ENCODE measurements at regions not wholly inside any gene's neighbourhood (a gene's known extent, or its start where the extent isn't known, plus 50 kb on each side); places are given as distances from the start of the nearest gene placed in this dataset.

DNA sequence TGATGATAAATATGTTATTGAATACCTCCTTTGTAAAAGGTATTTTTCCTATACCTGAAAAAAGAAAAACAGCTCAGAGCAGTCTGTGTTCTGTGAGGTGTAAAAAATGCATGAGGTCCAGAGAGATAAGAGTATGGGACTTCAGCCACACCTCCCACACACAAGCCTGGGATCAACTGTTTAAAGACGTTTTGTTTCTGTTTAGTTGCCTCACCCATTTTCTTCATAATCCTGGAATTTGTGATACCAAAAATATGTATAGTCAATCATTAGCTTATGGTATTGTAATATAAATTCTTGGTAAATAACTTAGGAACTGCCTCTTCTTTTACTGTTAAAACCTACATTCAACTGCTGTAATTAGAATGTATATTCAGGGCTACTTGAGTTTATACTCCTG lies 1322.9 kb upstream of the TMEFF2 start:
- no peaks in the 10 kb centered on the region for H3K9me3 ChIP-seq (ENCODE audit: control insufficient read depth, low read length)
- H3K27me3 ChIP-seq (replicated peaks; ENCODE audit: control insufficient read depth, insufficient read depth, low read length, poor library complexity, severe bottlenecking): no peaks in the 10 kb centered on the region
- no peaks in the 10 kb centered on the region for H3K36me3 ChIP-seq (ENCODE audit: control insufficient read depth, insufficient read depth, low read length)
- H3K4me3 ChIP-seq (ENCODE audit: insufficient read depth, low read depth, low read length, poor library complexity, severe bottlenecking): no peak overlapping the region
- no peak for DNase-seq
- no peaks in the 10 kb centered on the region for H3K4me1 ChIP-seq (ENCODE audit: control insufficient read depth, insufficient read depth, low read length, poor library complexity, severe bottlenecking)
- no peak overlapping the region for H3K27ac ChIP-seq (ENCODE audit: insufficient read depth, low read length, poor library complexity, severe bottlenecking)

DNA sequence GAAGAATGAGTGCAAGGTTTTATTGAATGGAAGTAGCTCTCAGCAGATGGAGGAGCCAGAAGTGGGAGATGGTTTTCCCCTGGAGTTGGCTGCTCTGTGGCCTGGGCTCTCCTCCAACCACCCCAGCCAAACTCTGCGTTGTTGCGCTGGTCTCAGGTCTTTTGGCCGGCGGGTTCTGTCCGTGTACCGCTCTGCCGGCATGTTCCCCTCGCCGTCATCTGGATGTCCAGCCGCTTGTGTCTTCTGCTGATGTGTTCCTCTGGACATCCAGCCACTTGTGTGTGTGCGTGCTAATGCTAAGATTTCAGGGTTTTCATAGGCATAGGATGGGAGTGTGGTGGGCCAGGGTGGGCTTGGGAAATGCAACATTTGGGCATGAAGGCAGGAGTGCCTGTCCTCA lies 1311.3 kb upstream of the TMEFF2 start:
- no peaks in the 10 kb centered on the region for H3K27me3 ChIP-seq (replicated peaks; ENCODE audit: control insufficient read depth, insufficient read depth, low read length, poor library complexity, severe bottlenecking)
- no peaks in the 10 kb centered on the region for H3K36me3 ChIP-seq (ENCODE audit: control insufficient read depth, insufficient read depth, low read length)
- no peak overlapping the region for H3K4me3 ChIP-seq (ENCODE audit: insufficient read depth, low read depth, low read length, poor library complexity, severe bottlenecking)
- no peaks in the 10 kb centered on the region for H3K9me3 ChIP-seq (ENCODE audit: control insufficient read depth, low read length)
- H3K4me1 ChIP-seq (ENCODE audit: control insufficient read depth, insufficient read depth, low read length, poor library complexity, severe bottlenecking): no peaks in the 10 kb centered on the region
- DNase-seq: no peak
- H3K27ac ChIP-seq (ENCODE audit: insufficient read depth, low read length, poor library complexity, severe bottlenecking): no peak overlapping the region

DNA sequence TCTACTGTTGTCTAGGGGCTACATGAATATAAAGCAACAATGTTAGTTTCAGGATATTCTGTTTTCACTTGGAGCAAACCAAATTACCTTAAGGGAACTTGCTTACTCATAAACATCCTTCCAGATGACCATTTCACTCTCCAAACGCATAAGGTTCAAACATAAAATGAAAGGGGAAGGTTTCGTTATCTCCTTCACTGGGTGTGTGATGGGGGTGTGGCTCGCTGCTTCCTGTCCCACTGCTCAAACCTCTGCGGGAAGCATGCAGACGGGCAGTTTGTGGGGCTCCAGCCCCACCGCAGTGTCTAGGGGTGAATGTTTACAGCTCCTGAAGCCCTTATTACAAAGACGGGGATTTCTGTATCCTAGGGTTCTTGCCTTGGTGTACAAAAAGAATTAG lies 1310.9 kb upstream of the TMEFF2 start:
- Histone ChIP-seq H3K27ac (ENCODE audit: insufficient read depth, low read length, poor library complexity, severe bottlenecking) (no peak overlapping the region), H3K27me3 (replicated peaks; ENCODE audit: control insufficient read depth, insufficient read depth, low read length, poor library complexity, severe bottlenecking) (no peaks in the 10 kb centered on the region), H3K4me1 (ENCODE audit: control insufficient read depth, insufficient read depth, low read length, poor library complexity, severe bottlenecking) (no peaks in the 10 kb centered on the region), H3K4me3 (ENCODE audit: insufficient read depth, low read depth, low read length, poor library complexity, severe bottlenecking) (no peak overlapping the region), H3K9me3 (ENCODE audit: control insufficient read depth, low read length) (no peaks in the 10 kb centered on the region), H3K36me3 (ENCODE audit: control insufficient read depth, insufficient read depth, low read length) (no peaks in the 10 kb centered on the region)
- no peak for DNase-seq

DNA sequence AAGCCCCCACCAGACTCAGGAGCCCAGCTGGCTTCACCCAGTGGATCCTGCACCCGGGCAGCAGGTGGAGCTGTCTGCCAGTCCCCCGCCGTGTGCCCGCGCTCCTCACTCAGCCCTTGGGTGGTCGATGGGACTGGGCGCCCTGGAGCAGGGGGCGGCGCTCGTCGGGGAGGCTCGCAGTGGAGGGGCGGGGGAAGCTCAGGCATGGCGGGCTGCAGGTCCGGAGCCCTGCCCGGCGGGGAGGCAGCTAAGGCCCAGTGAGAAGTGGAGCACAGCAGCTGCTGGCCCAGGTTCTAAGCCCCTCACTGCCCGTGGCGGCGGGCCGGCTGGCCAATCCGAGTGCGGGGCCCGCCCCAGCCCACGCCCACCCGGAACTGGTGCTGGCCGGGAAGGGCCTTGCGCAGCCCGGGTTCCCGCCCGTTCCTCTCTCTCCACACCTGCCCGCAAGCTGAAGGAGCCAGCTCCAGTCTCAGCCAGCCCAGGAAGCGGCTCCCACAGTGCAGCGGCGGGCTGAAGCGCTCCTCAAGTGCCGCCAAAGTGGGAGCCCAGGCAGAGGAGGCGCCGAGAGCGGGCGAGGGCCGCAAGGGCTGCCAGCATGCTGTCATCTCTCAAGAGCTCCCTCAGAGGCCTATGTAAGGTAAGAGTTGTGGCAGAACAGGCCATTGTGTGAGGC lies 1307.8 kb upstream of the TMEFF2 start:
- H3K27me3 ChIP-seq (replicated peaks; ENCODE audit: control insufficient read depth, insufficient read depth, low read length, poor library complexity, severe bottlenecking): no peaks in the 10 kb centered on the region
- H3K4me3 ChIP-seq (ENCODE audit: insufficient read depth, low read depth, low read length, poor library complexity, severe bottlenecking): no peak overlapping the region
- DNase-seq: peak in 1 of 3 donors; percentile 0
- no peaks in the 10 kb centered on the region for H3K4me1 ChIP-seq (ENCODE audit: control insufficient read depth, insufficient read depth, low read length, poor library complexity, severe bottlenecking)
- no peaks in the 10 kb centered on the region for H3K36me3 ChIP-seq (ENCODE audit: control insufficient read depth, insufficient read depth, low read length)
- no peak overlapping the region for H3K27ac ChIP-seq (ENCODE audit: insufficient read depth, low read length, poor library complexity, severe bottlenecking)
- H3K9me3 ChIP-seq (ENCODE audit: control insufficient read depth, low read length): no peaks in the 10 kb centered on the region

DNA sequence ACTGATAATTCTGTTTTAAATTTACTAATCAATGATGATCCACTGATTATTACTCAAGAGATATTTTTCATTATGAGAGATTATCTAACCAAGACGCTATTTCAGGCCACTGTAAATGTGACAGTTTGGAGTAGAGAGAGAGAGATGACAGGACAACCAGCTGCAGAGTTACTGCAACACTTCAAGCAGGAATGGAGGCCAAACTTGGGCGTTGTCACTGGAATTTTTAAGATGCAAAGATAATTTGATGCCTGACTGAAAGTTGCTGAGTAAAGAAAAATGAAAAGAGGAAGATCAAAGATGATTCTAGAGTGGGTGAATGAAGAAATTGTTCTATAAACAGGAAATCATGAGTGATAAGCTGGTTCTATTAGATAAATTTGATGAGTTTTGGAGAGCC lies 1302.1 kb upstream of the TMEFF2 start:
- DNase-seq: no peak
- Histone ChIP-seq H3K9me3 (ENCODE audit: control insufficient read depth, low read length) (no peaks in the 10 kb centered on the region), H3K4me1 (ENCODE audit: control insufficient read depth, insufficient read depth, low read length, poor library complexity, severe bottlenecking) (no peaks in the 10 kb centered on the region), H3K36me3 (ENCODE audit: control insufficient read depth, insufficient read depth, low read length) (no peaks in the 10 kb centered on the region), H3K4me3 (ENCODE audit: insufficient read depth, low read depth, low read length, poor library complexity, severe bottlenecking) (no peak overlapping the region), H3K27me3 (replicated peaks; ENCODE audit: control insufficient read depth, insufficient read depth, low read length, poor library complexity, severe bottlenecking) (no peaks in the 10 kb centered on the region), H3K27ac (ENCODE audit: insufficient read depth, low read length, poor library complexity, severe bottlenecking) (no peak overlapping the region)

DNA sequence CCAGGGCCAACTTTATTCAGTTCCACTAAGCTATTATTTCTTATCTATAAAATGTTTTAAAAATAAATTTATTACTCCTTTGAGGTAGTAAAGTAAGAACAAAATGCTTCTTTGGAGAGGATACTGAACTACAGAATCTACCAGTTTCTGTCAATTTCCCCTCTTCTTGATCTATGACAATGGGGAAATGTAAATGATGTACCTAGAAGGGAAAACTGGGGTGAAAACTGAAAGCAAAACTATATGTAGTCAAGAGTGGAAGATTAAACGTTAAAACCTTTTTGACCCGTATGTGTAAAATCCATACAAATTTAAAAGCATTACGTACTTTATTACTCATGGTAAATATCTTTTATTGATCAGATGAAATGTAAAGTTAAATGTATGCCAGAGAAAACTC lies 1287.8 kb upstream of the TMEFF2 start:
- Histone ChIP-seq H3K27me3 (replicated peaks; ENCODE audit: control insufficient read depth, insufficient read depth, low read length, poor library complexity, severe bottlenecking) (no peaks in the 10 kb centered on the region), H3K4me3 (ENCODE audit: insufficient read depth, low read depth, low read length, poor library complexity, severe bottlenecking) (no peak overlapping the region), H3K4me1 (ENCODE audit: control insufficient read depth, insufficient read depth, low read length, poor library complexity, severe bottlenecking) (no peaks in the 10 kb centered on the region), H3K36me3 (ENCODE audit: control insufficient read depth, insufficient read depth, low read length) (no peaks in the 10 kb centered on the region), H3K27ac (ENCODE audit: insufficient read depth, low read length, poor library complexity, severe bottlenecking) (no peak overlapping the region), H3K9me3 (ENCODE audit: control insufficient read depth, low read length) (no peaks in the 10 kb centered on the region)
- no peak for DNase-seq

DNA sequence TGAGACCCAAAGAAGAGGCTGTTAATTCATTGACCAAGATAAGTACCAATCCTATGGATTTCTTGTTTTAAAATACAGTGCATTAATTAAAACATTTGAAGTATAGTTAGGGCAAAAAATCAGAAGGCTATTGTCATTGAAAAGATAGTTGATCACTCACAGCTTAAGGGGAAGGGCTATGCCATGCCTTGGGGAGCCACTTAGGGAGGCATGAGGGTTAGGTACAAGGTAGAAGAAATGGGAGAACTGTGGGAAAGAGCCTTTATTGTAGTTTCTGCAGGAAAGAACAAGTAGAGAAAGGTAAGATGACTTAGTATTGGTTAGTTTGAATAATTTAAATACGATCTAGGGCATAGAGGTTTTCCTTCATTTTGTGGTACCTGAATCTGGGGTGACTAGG lies 1285.5 kb upstream of the TMEFF2 start:
- DNase-seq: no peak
- no peaks in the 10 kb centered on the region for H3K9me3 ChIP-seq (ENCODE audit: control insufficient read depth, low read length)
- no peaks in the 10 kb centered on the region for H3K4me1 ChIP-seq (ENCODE audit: control insufficient read depth, insufficient read depth, low read length, poor library complexity, severe bottlenecking)
- no peaks in the 10 kb centered on the region for H3K27me3 ChIP-seq (replicated peaks; ENCODE audit: control insufficient read depth, insufficient read depth, low read length, poor library complexity, severe bottlenecking)
- no peak overlapping the region for H3K27ac ChIP-seq (ENCODE audit: insufficient read depth, low read length, poor library complexity, severe bottlenecking)
- no peaks in the 10 kb centered on the region for H3K36me3 ChIP-seq (ENCODE audit: control insufficient read depth, insufficient read depth, low read length)
- H3K4me3 ChIP-seq (ENCODE audit: insufficient read depth, low read depth, low read length, poor library complexity, severe bottlenecking): no peak overlapping the region

DNA sequence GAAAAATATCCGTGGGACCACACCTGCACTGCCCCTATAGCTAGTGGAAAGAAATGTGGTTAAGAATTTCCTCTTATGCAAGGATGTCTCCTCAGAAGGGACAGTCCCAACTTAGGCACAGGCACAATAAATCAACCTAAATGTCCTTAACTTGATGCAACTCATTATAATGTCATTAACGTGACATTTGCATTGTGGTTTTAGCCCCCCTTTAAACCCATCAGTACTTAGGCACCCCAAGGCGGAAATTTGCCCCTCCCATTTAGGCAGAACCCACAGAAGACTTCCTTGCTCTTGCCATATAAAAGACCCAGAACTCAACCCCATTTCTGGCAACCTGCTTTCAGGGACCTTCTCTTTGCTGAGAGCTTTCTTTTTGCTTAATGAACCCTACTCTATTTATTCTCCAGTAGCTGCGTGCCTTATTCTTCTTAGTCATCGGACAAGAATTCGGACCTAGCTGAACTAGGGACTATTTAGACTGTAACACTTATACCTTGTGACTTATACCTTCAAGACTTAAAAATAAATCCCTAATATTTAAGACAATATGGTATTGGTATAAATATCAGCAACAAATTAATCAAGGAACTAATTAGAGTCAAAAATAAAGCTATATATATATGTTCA lies 1281.6 kb upstream of the TMEFF2 start:
- Histone ChIP-seq H3K4me1 (ENCODE audit: control insufficient read depth, insufficient read depth, low read length, poor library complexity, severe bottlenecking) (no peaks in the 10 kb centered on the region), H3K27me3 (replicated peaks; ENCODE audit: control insufficient read depth, insufficient read depth, low read length, poor library complexity, severe bottlenecking) (no peaks in the 10 kb centered on the region), H3K36me3 (ENCODE audit: control insufficient read depth, insufficient read depth, low read length) (no peaks in the 10 kb centered on the region), H3K27ac (ENCODE audit: insufficient read depth, low read length, poor library complexity, severe bottlenecking) (no peak overlapping the region), H3K9me3 (ENCODE audit: control insufficient read depth, low read length) (no peaks in the 10 kb centered on the region), H3K4me3 (ENCODE audit: insufficient read depth, low read depth, low read length, poor library complexity, severe bottlenecking) (no peak overlapping the region)
- DNase-seq: no peak

DNA sequence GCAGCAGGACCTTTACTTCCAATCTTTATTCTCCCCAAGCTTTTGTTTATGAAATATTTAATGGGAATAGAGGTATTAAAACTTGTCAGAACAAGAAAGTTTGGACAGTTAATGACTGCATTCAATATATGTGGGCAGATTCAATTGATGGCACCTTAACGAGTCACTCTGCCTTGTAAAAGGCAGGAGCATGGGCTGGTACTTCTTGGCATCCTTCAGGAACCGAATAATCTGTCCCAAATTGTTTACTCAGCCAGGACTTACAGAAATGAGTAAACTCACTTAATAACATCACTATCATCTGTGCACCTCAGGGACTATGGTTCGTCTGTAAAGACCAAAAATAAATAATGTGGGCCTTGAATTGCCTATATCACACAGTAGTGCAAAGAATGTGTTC lies 1280.3 kb upstream of the TMEFF2 start:
- H3K4me3 ChIP-seq (ENCODE audit: insufficient read depth, low read depth, low read length, poor library complexity, severe bottlenecking): no peak overlapping the region
- no peaks in the 10 kb centered on the region for H3K9me3 ChIP-seq (ENCODE audit: control insufficient read depth, low read length)
- no peaks in the 10 kb centered on the region for H3K4me1 ChIP-seq (ENCODE audit: control insufficient read depth, insufficient read depth, low read length, poor library complexity, severe bottlenecking)
- H3K27ac ChIP-seq (ENCODE audit: insufficient read depth, low read length, poor library complexity, severe bottlenecking): no peak overlapping the region
- no peak for DNase-seq
- H3K27me3 ChIP-seq (replicated peaks; ENCODE audit: control insufficient read depth, insufficient read depth, low read length, poor library complexity, severe bottlenecking): no peaks in the 10 kb centered on the region
- no peaks in the 10 kb centered on the region for H3K36me3 ChIP-seq (ENCODE audit: control insufficient read depth, insufficient read depth, low read length)

DNA sequence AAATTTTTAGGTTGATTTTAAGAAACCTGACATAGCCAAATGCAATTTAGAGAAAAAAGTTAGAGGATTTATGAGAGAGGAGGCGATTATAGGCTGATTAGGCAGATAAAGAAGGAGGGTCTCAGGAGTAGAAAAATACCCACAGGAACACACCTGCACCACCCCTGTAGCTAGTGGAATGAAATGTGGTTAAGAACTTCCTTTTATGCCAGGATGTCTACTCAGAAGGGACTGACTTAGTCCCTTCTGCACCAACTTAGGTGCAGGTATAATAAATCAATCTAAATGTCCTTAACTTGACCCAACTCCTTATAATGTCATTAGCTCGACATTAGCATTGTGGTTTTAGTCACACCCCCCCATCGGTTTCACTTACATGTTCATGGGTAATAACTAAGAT lies 1274.5 kb upstream of the TMEFF2 start:
- H3K27me3 ChIP-seq (replicated peaks; ENCODE audit: control insufficient read depth, insufficient read depth, low read length, poor library complexity, severe bottlenecking): no peaks in the 10 kb centered on the region
- no peaks in the 10 kb centered on the region for H3K36me3 ChIP-seq (ENCODE audit: control insufficient read depth, insufficient read depth, low read length)
- no peak overlapping the region for H3K4me3 ChIP-seq (ENCODE audit: insufficient read depth, low read depth, low read length, poor library complexity, severe bottlenecking)
- no peak overlapping the region for H3K27ac ChIP-seq (ENCODE audit: insufficient read depth, low read length, poor library complexity, severe bottlenecking)
- no peaks in the 10 kb centered on the region for H3K4me1 ChIP-seq (ENCODE audit: control insufficient read depth, insufficient read depth, low read length, poor library complexity, severe bottlenecking)
- no peaks in the 10 kb centered on the region for H3K9me3 ChIP-seq (ENCODE audit: control insufficient read depth, low read length)
- no peak for DNase-seq
